ENCODE measurements at regions not wholly inside any gene's neighbourhood (a gene's known extent, or its start where the extent isn't known, plus 50 kb on each side); places are given as distances from the start of the nearest gene placed in this dataset.

- TF ChIP-seq ZNF10 (CRISPR knock-in tag; IDR thresholded peaks at IDR 0.05; ENCODE audit: borderline replicate concordance, low read depth) (no peak), NFKBIZ (CRISPR knock-in tag; IDR thresholded peaks at IDR 0.05) (no peak), BCL6 (CRISPR knock-in tag; IDR thresholded peaks at IDR 0.05) (no peak), ZNF780A (CRISPR knock-in tag; IDR thresholded peaks at IDR 0.05) (no peak), ZNF354B (CRISPR knock-in tag; IDR thresholded peaks at IDR 0.05) (no peak), THAP7 (CRISPR knock-in tag; IDR thresholded peaks at IDR 0.05) (no peak), ZNF224 (CRISPR knock-in tag; IDR thresholded peaks at IDR 0.05) (no peak), ZBTB7A (CRISPR knock-in tag; IDR thresholded peaks at IDR 0.05) (no peak), NCOA2 (CRISPR knock-in tag; IDR thresholded peaks at IDR 0.05) (no peak), NFIC (IDR thresholded peaks at IDR 0.05; ENCODE audit: low read length) (no peak), KAT8 (CRISPR knock-in tag; IDR thresholded peaks at IDR 0.05) (no peak), ADNP (CRISPR knock-in tag; IDR thresholded peaks at IDR 0.05) (no peak), CSRNP1 (CRISPR knock-in tag; IDR thresholded peaks at IDR 0.05) (no peak), ZBTB14 (CRISPR knock-in tag; IDR thresholded peaks at IDR 0.05) (no peak), ZNF34 (CRISPR knock-in tag; IDR thresholded peaks at IDR 0.05; ENCODE audit: borderline replicate concordance) (no peak), PHB2 (IDR thresholded peaks at IDR 0.05; ENCODE audit: partially characterized antibody) (no peak)
- TF ChIP-seq, protein P1, sequence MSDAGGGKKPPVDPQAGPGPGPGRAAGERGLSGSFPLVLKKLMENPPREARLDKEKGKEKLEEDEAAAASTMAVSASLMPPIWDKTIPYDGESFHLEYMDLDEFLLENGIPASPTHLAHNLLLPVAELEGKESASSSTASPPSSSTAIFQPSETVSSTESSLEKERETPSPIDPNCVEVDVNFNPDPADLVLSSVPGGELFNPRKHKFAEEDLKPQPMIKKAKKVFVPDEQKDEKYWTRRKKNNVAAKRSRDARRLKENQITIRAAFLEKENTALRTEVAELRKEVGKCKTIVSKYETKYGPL (CRISPR knock-in tag; IDR thresholded peaks at IDR 0.05), result no peak
- TF ChIP-seq, protein P2, sequence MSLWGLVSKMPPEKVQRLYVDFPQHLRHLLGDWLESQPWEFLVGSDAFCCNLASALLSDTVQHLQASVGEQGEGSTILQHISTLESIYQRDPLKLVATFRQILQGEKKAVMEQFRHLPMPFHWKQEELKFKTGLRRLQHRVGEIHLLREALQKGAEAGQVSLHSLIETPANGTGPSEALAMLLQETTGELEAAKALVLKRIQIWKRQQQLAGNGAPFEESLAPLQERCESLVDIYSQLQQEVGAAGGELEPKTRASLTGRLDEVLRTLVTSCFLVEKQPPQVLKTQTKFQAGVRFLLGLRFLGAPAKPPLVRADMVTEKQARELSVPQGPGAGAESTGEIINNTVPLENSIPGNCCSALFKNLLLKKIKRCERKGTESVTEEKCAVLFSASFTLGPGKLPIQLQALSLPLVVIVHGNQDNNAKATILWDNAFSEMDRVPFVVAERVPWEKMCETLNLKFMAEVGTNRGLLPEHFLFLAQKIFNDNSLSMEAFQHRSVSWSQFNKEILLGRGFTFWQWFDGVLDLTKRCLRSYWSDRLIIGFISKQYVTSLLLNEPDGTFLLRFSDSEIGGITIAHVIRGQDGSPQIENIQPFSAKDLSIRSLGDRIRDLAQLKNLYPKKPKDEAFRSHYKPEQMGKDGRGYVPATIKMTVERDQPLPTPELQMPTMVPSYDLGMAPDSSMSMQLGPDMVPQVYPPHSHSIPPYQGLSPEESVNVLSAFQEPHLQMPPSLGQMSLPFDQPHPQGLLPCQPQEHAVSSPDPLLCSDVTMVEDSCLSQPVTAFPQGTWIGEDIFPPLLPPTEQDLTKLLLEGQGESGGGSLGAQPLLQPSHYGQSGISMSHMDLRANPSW (CRISPR knock-in tag; IDR thresholded peaks at IDR 0.05; ENCODE audit: borderline replicate concordance), result no peak
- TF ChIP-seq, protein P3, sequence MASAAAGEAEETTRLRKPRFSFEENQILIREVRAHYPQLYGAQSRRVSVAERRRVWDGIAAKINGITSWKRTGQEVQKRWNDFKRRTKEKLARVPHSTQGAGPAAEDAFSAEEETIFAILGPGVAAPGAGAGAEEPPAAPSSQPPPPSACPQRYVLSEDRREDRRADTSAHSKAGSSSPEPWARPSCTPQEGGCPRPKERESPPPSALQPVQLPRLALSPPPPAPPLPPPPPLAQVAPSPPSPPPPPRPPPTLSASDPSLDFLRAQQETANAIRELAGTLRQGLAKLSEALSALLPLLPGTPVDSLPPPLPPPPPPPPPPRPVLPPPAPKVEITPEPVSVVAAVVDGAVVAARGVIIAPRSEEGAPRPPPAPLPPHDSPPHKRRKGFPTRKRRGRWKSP (CRISPR knock-in tag; IDR thresholded peaks at IDR 0.05), result no peak
- ChIA-PET POLR2A (no interaction called here), CTCF (ENCODE audit: low intra/inter-chr PET ratio, low total read pairs) (no interaction called here)
- in situ Hi-C loops (cut with HindIII; ENCODE audit: extremely low pct_ligation_motif_present, low pct_unique_long_range_greater_than_20kb), result no loop called here
- Histone ChIP-seq H3K36me3 (replicated peaks in 1 of 2; ENCODE audit: control insufficient read depth in 1 of 2, insufficient read depth in 2 of 2, low read length in 2 of 2) (no peaks in the 10 kb centered on the region), H4K20me1 (ENCODE audit: insufficient read depth, low read length) (no peaks in the 10 kb centered on the region), H3K9me3 (ENCODE audit: low read length) (no peaks in the 10 kb centered on the region), H3K79me2 (ENCODE audit: insufficient read depth, low read length) (no peaks in the 10 kb centered on the region), H3K4me1 (ENCODE audit: insufficient read depth, low read length) (no peaks in the 10 kb centered on the region), H3K27me3 (ENCODE audit: control insufficient read depth in 1 of 2, insufficient read depth in 2 of 2, low read length in 2 of 2) (peaks cover 0 to 59% of the 10 kb centered on the region in 2 experiments; a peak in 4 of 5 replicates), H3K4me2 (ENCODE audit: low read depth, low read length) (no peak overlapping the region), H3K9ac (ENCODE audit: insufficient read depth, low read depth, low read length) (no peak overlapping the region), H2AFZ (ENCODE audit: low read length) (no peak overlapping the region), H3K4me3 (replicated peaks in 1 of 3; ENCODE audit: insufficient read depth in 1 of 3, low read depth in 2 of 3, low read length in 3 of 3) (no peak overlapping the region), H3K27ac (ENCODE audit: extremely low read length, insufficient read depth, low read length) (no peak overlapping the region)
- no peak for FAIRE-seq
- DNase-seq (ENCODE audit: low spot score), result no peak
- no peak for ATAC-seq
- intact Hi-C loops (cut with micrococcal nuclease; ENCODE audit: unreplicated experiment), result no loop called here
- 6% methylated on average over 7 of the region's 7 CpGs for WGBS (ENCODE audit: low lambda C conversion rate)
- no TSS peak for BruUV-seq (replicated peaks)
Observed at GRCh38 chr18:26639149-26639548, 90.8 kb upstream of the KCTD1 start.
